SK-N-SH treated with all-trans-retinoic acid at 6 μM for 48 hours (cell line): ENCODE measurements at regions not wholly inside any gene's neighbourhood (a gene's known extent, or its start where the extent isn't known, plus 50 kb on each side); places are given as distances from the start of the nearest gene placed in this dataset.

Experiments used
- ARNTL ChIP-seq: fragments of 450-650 bp; formaldehyde crosslinking; IDR thresholded peaks from 2 replicates; pipeline ENCODE4 v1.5.0; 2020; ENCODE audit warnings: low read depth, mild to moderate bottlenecking, moderate library complexity, borderline replicate concordance
- BACH2 ChIP-seq: fragments of 250-450 bp; sonication (Bioruptor Pico); IDR thresholded peaks from 2 replicates; pipeline ENCODE4 v1.9.0; 2021; ENCODE audit warnings: mild to moderate bottlenecking, borderline replicate concordance
- CSDC2 ChIP-seq: fragments of 250-450 bp; sonication (Bioruptor Pico); IDR thresholded peaks from 2 replicates; pipeline ENCODE4 v1.5.0; 2020; ENCODE audit warnings: mild to moderate bottlenecking, moderate library complexity
- ISL1 ChIP-seq: fragments of 250-450 bp; sonication (Bioruptor Pico); IDR thresholded peaks from 2 replicates; pipeline ENCODE4 v2.1.2; 2022; ENCODE audit warnings: mild to moderate bottlenecking, moderate library complexity
- OSR1 ChIP-seq: fragments of 250-450 bp; sonication (Bioruptor Pico); IDR thresholded peaks from 2 replicates; pipeline ENCODE4 v1.8.0; 2022; ENCODE audit warnings: moderate library complexity, mild to moderate bottlenecking, inconsistent platforms
- PPARA ChIP-seq: fragments of 250-450 bp; sonication (Bioruptor Pico); IDR thresholded peaks from 2 replicates; pipeline ENCODE4 v1.5.0; 2020; ENCODE audit warnings: mild to moderate bottlenecking, borderline replicate concordance
- RARB ChIP-seq: fragments of 250-450 bp; sonication (Bioruptor Pico); IDR thresholded peaks from 2 replicates; pipeline ENCODE4 v1.8.0; 2021; ENCODE audit warnings: mild to moderate bottlenecking, moderate library complexity
- SNAI2 ChIP-seq: fragments of 250-450 bp; sonication (Bioruptor Pico); IDR thresholded peaks from 2 replicates; pipeline ENCODE4 v1.5.0; 2020; ENCODE audit warnings: mild to moderate bottlenecking, moderate library complexity
- TCF4 ChIP-seq: fragments of 250-450 bp; sonication (Bioruptor Pico); IDR thresholded peaks from 2 replicates; pipeline ENCODE4 v1.8.0; 2021; ENCODE audit warnings: mild to moderate bottlenecking, moderate library complexity, borderline replicate concordance
- ZC3H10 ChIP-seq: fragments of 250-450 bp; sonication (Bioruptor Pico); IDR thresholded peaks from 2 replicates; pipeline ENCODE4 v1.5.1; 2021; ENCODE audit warnings: mild to moderate bottlenecking, moderate library complexity
- ZFP3 ChIP-seq: fragments of 250-450 bp; sonication (Bioruptor Pico); IDR thresholded peaks from 2 replicates; pipeline ENCODE4 v1.5.0; 2020; ENCODE audit warnings: mild to moderate bottlenecking, moderate library complexity
- ZFP30 ChIP-seq: fragments of 450-650 bp; formaldehyde crosslinking; IDR thresholded peaks from 2 replicates; pipeline ENCODE4 v1.5.0; 2022; ENCODE audit warnings: mild to moderate bottlenecking, moderate library complexity
- ZNF565 ChIP-seq: fragments of 450-650 bp; formaldehyde crosslinking; conservative IDR thresholded peaks from 2 replicates; pipeline ENCODE4 v1.5.0; 2020; ENCODE audit warnings: low read depth, mild to moderate bottlenecking, moderate library complexity

- TF ChIP-seq PPARA (CRISPR knock-in tag) (no peak), RARB (CRISPR knock-in tag) (no peak), ZNF565 (no peak), ZFP3 (no peak), ZFP30 (CRISPR knock-in tag) (no peak), BACH2 (CRISPR knock-in tag) (no peak), ISL1 (CRISPR knock-in tag) (no peak), ARNTL (CRISPR knock-in tag) (no peak), SNAI2 (CRISPR knock-in tag) (no peak), CSDC2 (CRISPR knock-in tag) (no peak), OSR1 (CRISPR knock-in tag) (no peak), TCF4 (CRISPR knock-in tag) (no peak), ZC3H10 (no peak)
These were observed 77.4 kb upstream of the ALDH1B1 start for GRCh38 chr9:38315085-38315595.
